ENCODE measurements at regions not wholly inside any gene's neighbourhood (a gene's known extent, or its start where the extent isn't known, plus 50 kb on each side); places are given as distances from the start of the nearest gene placed in this dataset.

- H3K27me3 ChIP-seq (ENCODE audit: insufficient read depth, low read length, poor library complexity, severe bottlenecking): no peaks in the 10 kb centered on the region
- H3K36me3 ChIP-seq (ENCODE audit: insufficient read depth, low read length): no peaks in the 10 kb centered on the region
- ChIA-PET CTCF (no interaction called here), POLR2A (no interaction called here)
- no peaks in the 10 kb centered on the region for H3K4me1 ChIP-seq (ENCODE audit: insufficient read depth, low read length)
- H3K27ac ChIP-seq (ENCODE audit: low read depth, low read length): no peak overlapping the region
- H3K9me3 ChIP-seq (ENCODE audit: low read length): no peaks in the 10 kb centered on the region
- Mint-ChIP-seq H3K36me3 (no peaks in the 10 kb centered on the region), H3K4me1 (no peaks in the 10 kb centered on the region), H3K4me3 (no peak overlapping the region), H3K27ac (no peak overlapping the region), H3K27me3 (no peaks in the 10 kb centered on the region), H3K9me3 (no peaks in the 10 kb centered on the region)
- DNase-seq: no peak
- no peak overlapping the region for H3K4me3 ChIP-seq (ENCODE audit: low read length)
Measured at GRCh38 chrX:96386325-96386724, 298.3 kb upstream of the DIAPH2 start.

- H3K4me3 Mint-ChIP-seq: no peak overlapping the region
- H3K9me3 Mint-ChIP-seq: no peaks in the 10 kb centered on the region
- no peak overlapping the region for H3K27ac Mint-ChIP-seq
- Histone ChIP-seq H3K27me3 (ENCODE audit: insufficient read depth, low read length, poor library complexity, severe bottlenecking) (no peaks in the 10 kb centered on the region), H3K36me3 (ENCODE audit: insufficient read depth, low read length) (no peaks in the 10 kb centered on the region), H3K27ac (ENCODE audit: low read depth, low read length) (no peak overlapping the region), H3K4me1 (ENCODE audit: insufficient read depth, low read length) (no peaks in the 10 kb centered on the region), H3K9me3 (ENCODE audit: low read length) (no peaks in the 10 kb centered on the region), H3K4me3 (ENCODE audit: low read length) (no peak overlapping the region)
- H3K36me3 Mint-ChIP-seq: no peaks in the 10 kb centered on the region
- no peak for DNase-seq
- no peaks in the 10 kb centered on the region for H3K4me1 Mint-ChIP-seq
- CTCF ChIA-PET: no interaction called here
- POLR2A ChIA-PET: no interaction called here
- H3K27me3 Mint-ChIP-seq: no peaks in the 10 kb centered on the region
Measured at GRCh38 chrX:96386981-96387380, 297.7 kb upstream of the DIAPH2 start.

- Mint-ChIP-seq H3K4me1 (no peaks in the 10 kb centered on the region), H3K27ac (no peak overlapping the region), H3K4me3 (no peak overlapping the region), H3K9me3 (no peaks in the 10 kb centered on the region), H3K27me3 (no peaks in the 10 kb centered on the region), H3K36me3 (no peaks in the 10 kb centered on the region)
- Histone ChIP-seq H3K27me3 (ENCODE audit: insufficient read depth, low read length, poor library complexity, severe bottlenecking) (no peaks in the 10 kb centered on the region), H3K27ac (ENCODE audit: low read depth, low read length) (no peak overlapping the region), H3K4me1 (ENCODE audit: insufficient read depth, low read length) (no peaks in the 10 kb centered on the region), H3K36me3 (ENCODE audit: insufficient read depth, low read length) (no peaks in the 10 kb centered on the region), H3K9me3 (ENCODE audit: low read length) (no peaks in the 10 kb centered on the region), H3K4me3 (ENCODE audit: low read length) (no peak overlapping the region)
- POLR2A ChIA-PET: no interaction called here
- CTCF ChIA-PET: no interaction called here
- DNase-seq: no peak
Measured at GRCh38 chrX:96387801-96388200, 296.8 kb upstream of the DIAPH2 start.

- Histone ChIP-seq H3K27me3 (ENCODE audit: insufficient read depth, low read length, poor library complexity, severe bottlenecking) (no peaks in the 10 kb centered on the region), H3K9me3 (ENCODE audit: low read length) (no peaks in the 10 kb centered on the region), H3K4me1 (ENCODE audit: insufficient read depth, low read length) (no peaks in the 10 kb centered on the region), H3K27ac (ENCODE audit: low read depth, low read length) (no peak overlapping the region), H3K4me3 (ENCODE audit: low read length) (no peak overlapping the region), H3K36me3 (ENCODE audit: insufficient read depth, low read length) (no peaks in the 10 kb centered on the region)
- Mint-ChIP-seq H3K4me3 (no peak overlapping the region), H3K36me3 (no peaks in the 10 kb centered on the region), H3K4me1 (no peaks in the 10 kb centered on the region), H3K27ac (no peak overlapping the region), H3K9me3 (no peaks in the 10 kb centered on the region), H3K27me3 (no peaks in the 10 kb centered on the region)
- DNase-seq: no peak
- CTCF ChIA-PET: no interaction called here
- POLR2A ChIA-PET: no interaction called here
Measured at GRCh38 chrX:96389281-96390047, 295.2 kb upstream of the DIAPH2 start.

GRCh38 chrX:96394598-96394997 is 290.0 kb upstream of the DIAPH2 start:
- Mint-ChIP-seq H3K4me3 (no peak overlapping the region), H3K9me3 (peaks cover 0 to 2% (median 0%) of the 10 kb centered on the region in 5 donors), H3K36me3 (no peaks in the 10 kb centered on the region), H3K4me1 (no peaks in the 10 kb centered on the region), H3K27ac (no peak overlapping the region), H3K27me3 (no peaks in the 10 kb centered on the region)
- POLR2A ChIA-PET: no interaction called here
- no peak overlapping the region for H3K27ac ChIP-seq (ENCODE audit: low read depth, low read length)
- H3K27me3 ChIP-seq (ENCODE audit: insufficient read depth, low read length, poor library complexity, severe bottlenecking): no peaks in the 10 kb centered on the region
- H3K36me3 ChIP-seq (ENCODE audit: insufficient read depth, low read length): no peaks in the 10 kb centered on the region
- H3K9me3 ChIP-seq (ENCODE audit: low read length): no peaks in the 10 kb centered on the region
- H3K4me1 ChIP-seq (ENCODE audit: insufficient read depth, low read length): no peaks in the 10 kb centered on the region
- CTCF ChIA-PET: no interaction called here
- no peak overlapping the region for H3K4me3 ChIP-seq (ENCODE audit: low read length)
- no peak for DNase-seq

DNA sequence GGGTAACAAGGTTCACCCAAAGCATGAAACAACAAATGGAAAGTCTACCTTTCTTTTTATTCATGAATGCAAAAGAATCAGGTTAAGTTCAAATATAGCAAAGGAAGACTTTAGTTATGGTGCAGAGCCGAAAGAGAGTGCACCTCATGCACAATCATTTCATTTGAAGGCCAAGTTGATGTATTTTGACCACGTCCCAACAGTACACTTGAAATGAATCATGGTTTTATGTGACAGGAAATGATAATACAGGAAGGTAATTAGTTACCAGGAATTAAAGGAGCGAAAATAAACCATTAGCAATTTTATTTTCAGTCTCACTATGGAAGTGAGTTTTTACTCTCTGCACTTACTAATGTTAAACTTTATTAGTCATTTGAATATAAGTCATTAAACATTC is 281.2 kb upstream of the DIAPH2 start:
- H3K4me1 ChIP-seq (ENCODE audit: insufficient read depth, low read length): no peaks in the 10 kb centered on the region
- Mint-ChIP-seq H3K36me3 (no peaks in the 10 kb centered on the region), H3K9me3 (peaks cover 0 to 3% (median 2%) of the 10 kb centered on the region in 5 donors), H3K4me3 (no peak overlapping the region), H3K27ac (no peak overlapping the region), H3K27me3 (peaks cover 0 to 1% of the 10 kb centered on the region in 2 donors), H3K4me1 (no peaks in the 10 kb centered on the region)
- H3K4me3 ChIP-seq (ENCODE audit: low read length): no peak overlapping the region
- no peak for DNase-seq
- ChIA-PET CTCF (no interaction called here), POLR2A (no interaction called here)
- H3K9me3 ChIP-seq (ENCODE audit: low read length): no peaks in the 10 kb centered on the region
- no peaks in the 10 kb centered on the region for H3K36me3 ChIP-seq (ENCODE audit: insufficient read depth, low read length)
- no peaks in the 10 kb centered on the region for H3K27me3 ChIP-seq (ENCODE audit: insufficient read depth, low read length, poor library complexity, severe bottlenecking)
- H3K27ac ChIP-seq (ENCODE audit: low read depth, low read length): no peak overlapping the region

DNA sequence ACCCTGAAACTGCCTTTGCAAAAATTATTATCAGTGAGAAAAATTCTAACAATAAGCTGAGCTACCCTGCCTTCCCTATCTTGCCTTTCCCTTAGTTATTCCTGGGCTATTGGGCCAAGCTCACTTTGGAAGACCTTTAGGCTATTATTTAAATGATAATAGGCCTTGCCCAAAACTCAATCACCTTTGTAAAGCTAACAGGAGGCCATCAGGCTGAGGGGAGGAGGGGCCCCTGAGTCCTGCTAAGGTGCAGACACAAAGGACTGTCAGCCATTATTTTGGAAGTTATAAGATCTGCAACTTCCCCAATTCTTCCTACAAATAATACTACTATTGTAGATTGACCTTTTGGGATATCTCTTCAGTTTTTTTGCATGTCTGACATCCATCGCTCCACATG is 278.8 kb upstream of the DIAPH2 start:
- Histone ChIP-seq H3K4me1 (ENCODE audit: insufficient read depth, low read length) (no peaks in the 10 kb centered on the region), H3K4me3 (ENCODE audit: low read length) (no peak overlapping the region), H3K36me3 (ENCODE audit: insufficient read depth, low read length) (no peaks in the 10 kb centered on the region), H3K27ac (ENCODE audit: low read depth, low read length) (no peak overlapping the region), H3K27me3 (ENCODE audit: insufficient read depth, low read length, poor library complexity, severe bottlenecking) (no peaks in the 10 kb centered on the region), H3K9me3 (ENCODE audit: low read length) (no peaks in the 10 kb centered on the region)
- CTCF ChIA-PET: no interaction called here
- H3K27ac Mint-ChIP-seq: no peak overlapping the region
- H3K36me3 Mint-ChIP-seq: no peaks in the 10 kb centered on the region
- no peak for DNase-seq
- H3K4me1 Mint-ChIP-seq: no peaks in the 10 kb centered on the region
- H3K27me3 Mint-ChIP-seq: peaks cover 0 to 1% of the 10 kb centered on the region in 2 donors
- no peak overlapping the region for H3K4me3 Mint-ChIP-seq
- H3K9me3 Mint-ChIP-seq: peaks cover 0 to 3% (median 0%) of the 10 kb centered on the region in 5 donors
- POLR2A ChIA-PET: no interaction called here

DNA sequence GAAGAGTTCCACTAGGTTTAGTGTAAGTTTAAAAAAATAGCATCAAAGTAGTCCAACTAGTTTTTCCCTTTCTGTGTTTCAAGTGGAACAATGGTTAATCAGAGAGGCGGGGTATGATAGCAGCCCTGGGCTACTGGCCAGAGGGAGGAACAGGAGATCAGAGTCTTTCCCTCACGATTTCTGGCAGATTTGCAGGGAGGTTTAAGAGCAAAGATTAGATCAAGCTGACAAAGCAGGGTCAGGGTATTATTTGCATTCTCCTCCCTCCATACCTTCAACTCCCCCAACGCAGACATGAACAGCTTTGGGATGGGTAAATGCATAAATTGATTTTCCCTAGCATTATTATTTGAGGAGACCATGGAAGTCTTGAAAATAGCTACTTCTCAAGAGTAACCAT is 277.6 kb upstream of the DIAPH2 start:
- CTCF ChIA-PET: no interaction called here

GRCh38 chrX:96407501-96407900 is 277.1 kb upstream of the DIAPH2 start:
- no peak for DNase-seq
- Mint-ChIP-seq H3K27me3 (peaks cover 0 to 1% of the 10 kb centered on the region in 2 donors), H3K36me3 (no peaks in the 10 kb centered on the region), H3K4me3 (no peak overlapping the region), H3K4me1 (no peaks in the 10 kb centered on the region), H3K9me3 (peaks cover 0 to 3% (median 0%) of the 10 kb centered on the region in 5 donors), H3K27ac (no peak overlapping the region)
- ChIA-PET POLR2A (no interaction called here), CTCF (no interaction called here)
- Histone ChIP-seq H3K27me3 (ENCODE audit: insufficient read depth, low read length, poor library complexity, severe bottlenecking) (no peaks in the 10 kb centered on the region), H3K27ac (ENCODE audit: low read depth, low read length) (no peak overlapping the region), H3K4me3 (ENCODE audit: low read length) (no peak overlapping the region), H3K9me3 (ENCODE audit: low read length) (no peaks in the 10 kb centered on the region), H3K4me1 (ENCODE audit: insufficient read depth, low read length) (no peaks in the 10 kb centered on the region), H3K36me3 (ENCODE audit: insufficient read depth, low read length) (no peaks in the 10 kb centered on the region)

More for the DNA sequence above, 277.6 kb upstream of the DIAPH2 start:
- no peaks in the 10 kb centered on the region for H3K9me3 ChIP-seq (ENCODE audit: low read length)
- H3K27ac Mint-ChIP-seq: no peak overlapping the region
- H3K27me3 Mint-ChIP-seq: peaks cover 0 to 1% of the 10 kb centered on the region in 2 donors
- no peak overlapping the region for H3K4me3 ChIP-seq (ENCODE audit: low read length)
- H3K4me1 ChIP-seq (ENCODE audit: insufficient read depth, low read length): no peaks in the 10 kb centered on the region
- H3K9me3 Mint-ChIP-seq: peaks cover 0 to 3% (median 0%) of the 10 kb centered on the region in 5 donors
- no peak overlapping the region for H3K4me3 Mint-ChIP-seq
- H3K36me3 Mint-ChIP-seq: no peaks in the 10 kb centered on the region
- H3K36me3 ChIP-seq (ENCODE audit: insufficient read depth, low read length): no peaks in the 10 kb centered on the region
- no peak for DNase-seq
- no peak overlapping the region for H3K27ac ChIP-seq (ENCODE audit: low read depth, low read length)
- no peaks in the 10 kb centered on the region for H3K4me1 Mint-ChIP-seq
- H3K27me3 ChIP-seq (ENCODE audit: insufficient read depth, low read length, poor library complexity, severe bottlenecking): no peaks in the 10 kb centered on the region
- POLR2A ChIA-PET: no interaction called here

All from CD8-positive, alpha-beta memory T cell (primary cell).